PC-9 (cell line): ENCODE measurements at regions not wholly inside any gene's neighbourhood (a gene's known extent, or its start where the extent isn't known, plus 50 kb on each side); places are given as distances from the start of the nearest gene placed in this dataset.

Source experiments
- BruUV-seq: library from RNA; stranded (reverse); fragments of 400-500 nt; replicated peaks from 2 replicates; lab custom pipeline; 2021; lab: Mats Ljungman, UMichigan
- CTCF ChIA-PET: fragments of 300-600 bp; sonication (Branson Sonifier 250); formaldehyde crosslinking; loops from one replicate; lab custom pipeline; 2022; ENCODE audit warnings: antibody characterized with exemption; lab: Charles Lee
- POLR2A ChIA-PET: fragments of 300-600 bp; sonication (Branson Sonifier 250); formaldehyde crosslinking; loops from one replicate; lab custom pipeline; 2022; ENCODE audit warnings: antibody characterized with exemption; ENCODE audit not compliant: unreplicated experiment; lab: Charles Lee
- DNase-seq, 2 experiments: peaks; one replicate each; pipeline versions ENCODE4 v3.0.0 to v3.0.0-alpha.2; 2015 to 2022; ENCODE audit warnings: mixed read lengths in 1 of 2
- H2AFZ ChIP-seq: fragments of 200-600 bp; sonication (generic); 2 replicates; pipeline ENCODE4 v1.8.1; 2017; ENCODE audit warnings: antibody characterized with exemption
- H3F3A ChIP-seq: fragments of 200-600 bp; sonication (generic); 2 replicates; pipeline ENCODE4 v1.8.1; 2017; ENCODE audit warnings: antibody characterized with exemption, mild to moderate bottlenecking, low read depth; ENCODE audit not compliant: insufficient read depth
- H3K27ac ChIP-seq: fragments of 200-600 bp; sonication (generic); 2 replicates; pipeline ENCODE4 v1.6.1; 2016; ENCODE audit warnings: mixed run types
- H3K27me3 ChIP-seq: fragments of 200-600 bp; sonication (generic); 2 replicates; pipeline ENCODE4 v1.6.1; 2016; ENCODE audit warnings: low read depth, mixed run types; ENCODE audit not compliant: insufficient read depth
- H3K36me3 ChIP-seq: fragments of 200-600 bp; sonication (generic); 2 replicates; pipeline ENCODE4 v1.6.1; 2016; ENCODE audit warnings: low read depth, mixed run types
- H3K4me1 ChIP-seq: fragments of 200-600 bp; sonication (generic); replicated peaks from 2 replicates; pipeline ENCODE4 v1.6.1; 2016; ENCODE audit warnings: mixed run types; ENCODE audit not compliant: insufficient read depth
- H3K4me2 ChIP-seq: fragments of 200-600 bp; sonication (generic); 2 replicates; pipeline ENCODE4 v1.6.1; 2017; ENCODE audit warnings: mixed run types
- H3K4me3 ChIP-seq: fragments of 200-600 bp; sonication (generic); 2 replicates; pipeline ENCODE4 v1.6.1; 2016; ENCODE audit warnings: mixed run types
- H3K79me2 ChIP-seq: fragments of 200-600 bp; sonication (generic); 2 replicates; pipeline ENCODE4 v1.6.1; 2017; ENCODE audit warnings: low read depth, mixed run types
- H3K9me2 ChIP-seq: fragments of 200-600 bp; sonication (generic); 2 replicates; pipeline ENCODE4 v1.8.1; 2017; ENCODE audit warnings: mild to moderate bottlenecking; ENCODE audit not compliant: insufficient read depth
- H3K9me3 ChIP-seq: fragments of 200-600 bp; sonication (generic); 2 replicates; pipeline ENCODE4 v1.8.1; 2016; ENCODE audit warnings: low read depth; ENCODE audit not compliant: insufficient read depth
- H4K20me1 ChIP-seq: fragments of 200-600 bp; sonication (generic); 2 replicates; pipeline ENCODE4 v1.8.1; 2017; ENCODE audit not compliant: insufficient read depth
- EZH2 ChIP-seq: fragments of 200-600 bp; sonication (generic); IDR thresholded peaks from 2 replicates; pipeline ENCODE4 v1.8.0; 2017; ENCODE audit warnings: antibody characterized with exemption, low read depth
- intact Hi-C: fragments of 100-400 bp; cut with micrococcal nuclease; formaldehyde crosslinking; loops from one replicate; pipeline ENCODE4 v1.10.0; 2022; ENCODE audit not compliant: unreplicated experiment
- TF ChIP-seq, protein P1 (sequence below): fragments of 200-600 bp; sonication (generic); conservative IDR thresholded peaks from 2 replicates; pipeline ENCODE4 v1.6.1; 2017; ENCODE audit warnings: mixed run types, antibody characterized with exemption, mild to moderate bottlenecking, moderate library complexity

DNA sequence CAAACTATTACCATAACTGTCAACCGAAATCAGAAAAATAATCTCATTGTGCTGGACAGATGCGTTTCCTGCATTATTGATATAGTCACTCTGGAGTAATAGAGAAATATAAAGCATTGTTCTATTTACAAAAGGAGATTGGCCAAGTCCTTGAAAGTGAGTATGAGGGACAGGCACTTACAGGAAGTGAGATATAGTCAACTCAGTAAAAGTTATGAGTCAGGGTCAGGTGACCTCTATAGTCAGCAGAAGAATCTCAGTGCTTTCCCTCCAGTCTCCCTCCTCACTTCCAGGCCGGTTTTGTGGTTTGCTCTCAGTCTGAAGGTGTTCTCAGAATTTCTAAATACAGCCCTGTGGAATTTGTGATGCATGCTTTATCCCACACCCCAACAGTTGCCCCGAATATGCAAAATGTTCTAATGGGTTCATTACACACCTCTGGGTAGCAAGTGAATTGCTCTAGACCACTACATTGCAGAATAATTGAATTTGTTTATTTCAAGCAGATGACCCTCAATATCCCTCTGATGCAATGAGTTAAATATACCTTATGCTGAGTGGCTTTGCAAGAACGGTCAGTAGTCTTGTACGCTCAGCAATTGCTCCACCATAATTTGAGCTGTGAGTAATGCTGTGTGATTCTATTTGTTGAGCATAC, 787.7 kb downstream of the MCTP2 start:
- POLR2A ChIA-PET: no interaction called here
- Histone ChIP-seq H3K79me2 (no peaks in the 10 kb centered on the region), H3K4me2 (no peak overlapping the region), H3K27ac (no peak overlapping the region), H3K4me3 (no peak overlapping the region), H3K4me1 (no peaks in the 10 kb centered on the region), H3K9me2 (no peaks in the 10 kb centered on the region), H4K20me1 (no peaks in the 10 kb centered on the region), H2AFZ (no peak overlapping the region), H3F3A (no peaks in the 10 kb centered on the region), H3K9me3 (no peaks in the 10 kb centered on the region), H3K36me3 (no peaks in the 10 kb centered on the region), H3K27me3 (no peaks in the 10 kb centered on the region)
- BruUV-seq: no TSS peak
- no peak for DNase-seq
- intact Hi-C loops: no loop called here
- no peak for TF ChIP-seq EZH2
- TF ChIP-seq, protein P1, sequence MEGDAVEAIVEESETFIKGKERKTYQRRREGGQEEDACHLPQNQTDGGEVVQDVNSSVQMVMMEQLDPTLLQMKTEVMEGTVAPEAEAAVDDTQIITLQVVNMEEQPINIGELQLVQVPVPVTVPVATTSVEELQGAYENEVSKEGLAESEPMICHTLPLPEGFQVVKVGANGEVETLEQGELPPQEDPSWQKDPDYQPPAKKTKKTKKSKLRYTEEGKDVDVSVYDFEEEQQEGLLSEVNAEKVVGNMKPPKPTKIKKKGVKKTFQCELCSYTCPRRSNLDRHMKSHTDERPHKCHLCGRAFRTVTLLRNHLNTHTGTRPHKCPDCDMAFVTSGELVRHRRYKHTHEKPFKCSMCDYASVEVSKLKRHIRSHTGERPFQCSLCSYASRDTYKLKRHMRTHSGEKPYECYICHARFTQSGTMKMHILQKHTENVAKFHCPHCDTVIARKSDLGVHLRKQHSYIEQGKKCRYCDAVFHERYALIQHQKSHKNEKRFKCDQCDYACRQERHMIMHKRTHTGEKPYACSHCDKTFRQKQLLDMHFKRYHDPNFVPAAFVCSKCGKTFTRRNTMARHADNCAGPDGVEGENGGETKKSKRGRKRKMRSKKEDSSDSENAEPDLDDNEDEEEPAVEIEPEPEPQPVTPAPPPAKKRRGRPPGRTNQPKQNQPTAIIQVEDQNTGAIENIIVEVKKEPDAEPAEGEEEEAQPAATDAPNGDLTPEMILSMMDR: no peak
- CTCF ChIA-PET: no interaction called here

DNA sequence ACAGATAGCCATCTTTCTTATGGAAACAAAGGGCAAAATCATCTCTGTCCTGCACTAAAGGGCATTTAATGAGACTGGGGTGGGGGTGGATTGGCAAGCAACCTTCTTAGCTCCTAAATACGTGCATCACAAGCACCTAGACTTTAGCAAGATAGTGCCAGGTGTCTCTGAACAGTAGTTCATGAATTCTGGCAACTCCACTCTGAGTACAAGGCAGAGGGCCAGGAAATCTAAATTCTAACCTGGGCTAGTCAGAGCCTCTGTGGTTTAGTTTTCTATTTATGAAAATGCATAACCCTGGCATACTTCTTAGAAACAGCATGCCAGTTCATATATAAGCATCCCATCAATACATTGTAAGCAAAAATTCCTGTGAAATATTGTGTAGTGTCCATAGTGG, 788.5 kb downstream of the MCTP2 start:
- no peaks in the 10 kb centered on the region for H3K27me3 ChIP-seq
- H3K36me3 ChIP-seq: no peaks in the 10 kb centered on the region
- H3K9me2 ChIP-seq: no peaks in the 10 kb centered on the region
- no peaks in the 10 kb centered on the region for H3K79me2 ChIP-seq
- CTCF ChIA-PET: no interaction called here
- TF ChIP-seq EZH2: no peak
- TF ChIP-seq, protein P1: no peak
- H3F3A ChIP-seq: no peaks in the 10 kb centered on the region
- H3K4me3 ChIP-seq: no peak overlapping the region
- H3K9me3 ChIP-seq: no peaks in the 10 kb centered on the region
- H3K4me1 ChIP-seq: no peaks in the 10 kb centered on the region
- H3K4me2 ChIP-seq: no peak overlapping the region
- H4K20me1 ChIP-seq: no peaks in the 10 kb centered on the region
- H2AFZ ChIP-seq: no peak overlapping the region
- no peak overlapping the region for H3K27ac ChIP-seq
- DNase-seq: no peak
- POLR2A ChIA-PET: no interaction called here
- BruUV-seq: no TSS peak
- intact Hi-C loops: no loop called here

- no peak overlapping the region for H3K27ac ChIP-seq
- no peaks in the 10 kb centered on the region for H3K27me3 ChIP-seq
- BruUV-seq: no TSS peak
- H3K4me3 ChIP-seq: no peak overlapping the region
- H3K36me3 ChIP-seq: no peaks in the 10 kb centered on the region
- no peaks in the 10 kb centered on the region for H3K79me2 ChIP-seq
- TF ChIP-seq EZH2: no peak
- TF ChIP-seq, protein P1: no peak
- H3K4me2 ChIP-seq: no peak overlapping the region
- H2AFZ ChIP-seq: no peak overlapping the region
- H3F3A ChIP-seq: no peaks in the 10 kb centered on the region
- H3K9me3 ChIP-seq: no peaks in the 10 kb centered on the region
- H3K4me1 ChIP-seq: no peaks in the 10 kb centered on the region
- intact Hi-C loops: no loop called here
- CTCF ChIA-PET: no interaction called here
- H4K20me1 ChIP-seq: no peaks in the 10 kb centered on the region
- POLR2A ChIA-PET: no interaction called here
- no peak for DNase-seq
- H3K9me2 ChIP-seq: no peaks in the 10 kb centered on the region
Measured at GRCh38 chr15:95021816-95022215, 790.5 kb downstream of the MCTP2 start.
